ENCODE measurements at regions not wholly inside any gene's neighbourhood (a gene's known extent, or its start where the extent isn't known, plus 50 kb on each side); places are given as distances from the start of the nearest gene placed in this dataset.
A peak's percentile ranks its signal among the peaks of the same experiment; 100 is the strongest.

GRCh38 chr7:19508124-19508523 is 200.7 kb downstream of the POLR1F start:
- ChIA-PET CTCF (no interaction called here), POLR2A (no interaction called here)
- no peaks in the 10 kb centered on the region for H4K20me1 ChIP-seq (ENCODE audit: insufficient read depth)
- WGBS (ENCODE audit: low lambda C conversion rate), result 11% methylated on average over 2 of the region's 2 CpGs
- no peak overlapping the region for H3K4me3 ChIP-seq (ENCODE audit: low read depth in 2 of 2, low read length in 1 of 2)
- no peak for DNase-seq
- no peak overlapping the region for H2AFZ ChIP-seq (ENCODE audit: low read depth)
- TF ChIP-seq REST (IDR thresholded peaks at IDR 0.05; ENCODE audit: low read depth, low read length) (no peak), FOXJ3 (CRISPR knock-in tag; IDR thresholded peaks at IDR 0.05) (no peak), POLR2AphosphoS5 (IDR thresholded peaks at IDR 0.05; ENCODE audit: low read depth, low read length) (no peak), EP300 (IDR thresholded peaks at IDR 0.05; ENCODE audit: borderline replicate concordance in 1 of 2, low read depth in 1 of 2, low read length in 1 of 2) (no peak)
- H3K9me2 ChIP-seq, result 0 out of 2 replicates have a peak, but pooled peaks cover 4% of the 10 kb centered on the region
- no peak overlapping the region for H3K27ac ChIP-seq (ENCODE audit: low read depth in 2 of 2, low read length in 1 of 2)
- no peaks in the 10 kb centered on the region for H3K9me3 ChIP-seq
- no peaks in the 10 kb centered on the region for H3F3A ChIP-seq (replicated peaks; ENCODE audit: insufficient read depth)
- H3K4me1 ChIP-seq (ENCODE audit: control insufficient read depth in 1 of 2, insufficient read depth in 2 of 2, low read depth in 1 of 2, low read length in 1 of 2), result no peaks in the 10 kb centered on the region; a peak in 1 of 4 replicates
- H3K4me2 ChIP-seq, result no peak overlapping the region
- no peak overlapping the region for H3K9ac ChIP-seq
- no peaks in the 10 kb centered on the region for H3K36me3 ChIP-seq (replicated peaks in 1 of 2; ENCODE audit: control insufficient read depth in 1 of 2, insufficient read depth in 2 of 2, low read length in 1 of 2)
- H3K79me2 ChIP-seq (ENCODE audit: insufficient read depth), result no peaks in the 10 kb centered on the region
- H3K27me3 ChIP-seq (ENCODE audit: insufficient read depth), result 0 out of 2 replicates have a peak, but pooled peaks cover 11% of the 10 kb centered on the region

- Histone ChIP-seq H2AFZ (ENCODE audit: low read depth) (peak overlapping the region; percentile 77), H3K79me2 (ENCODE audit: insufficient read depth) (no peaks in the 10 kb centered on the region), H4K20me1 (ENCODE audit: insufficient read depth) (no peaks in the 10 kb centered on the region), H3K4me3 (ENCODE audit: low read depth in 2 of 2, low read length in 1 of 2) (no peak overlapping the region), H3K4me2 (no peak overlapping the region), H3K27ac (ENCODE audit: low read depth in 2 of 2, low read length in 1 of 2) (no peak overlapping the region), H3K9me2 (no peaks in the 10 kb centered on the region), H3K9me3 (no peaks in the 10 kb centered on the region), H3K4me1 (ENCODE audit: control insufficient read depth in 1 of 2, insufficient read depth in 2 of 2, low read depth in 1 of 2, low read length in 1 of 2) (no peaks in the 10 kb centered on the region), H3K9ac (no peak overlapping the region), H3K36me3 (replicated peaks in 1 of 2; ENCODE audit: control insufficient read depth in 1 of 2, insufficient read depth in 2 of 2, low read length in 1 of 2) (no peaks in the 10 kb centered on the region), H3F3A (replicated peaks; ENCODE audit: insufficient read depth) (no peaks in the 10 kb centered on the region), H3K27me3 (ENCODE audit: insufficient read depth) (no peaks in the 10 kb centered on the region)
- ChIA-PET CTCF (interaction anchor here (0.6 to 4.5 kb wide), 26 partner anchors 9 to 1278 kb away, joined by 3 to 45 read pairs (median 4); no protein-coding TSS in a partner anchor), POLR2A (no interaction called here)
- TF ChIP-seq CTCF (IDR thresholded peaks at IDR 0.05), result peak; percentile 88
- peak; percentile 64 for TF ChIP-seq RAD21 (IDR thresholded peaks at IDR 0.05; ENCODE audit: low read length)
- TF ChIP-seq GATA2 (CRISPR knock-in tag; IDR thresholded peaks at IDR 0.05), result no peak
- peak; percentile 42 for TF ChIP-seq SMC3 (IDR thresholded peaks at IDR 0.05; ENCODE audit: low read depth, low read length)
- TF ChIP-seq TAF1 (IDR thresholded peaks at IDR 0.05; ENCODE audit: borderline replicate concordance, low read depth, low read length), result no peak
- TF ChIP-seq RCOR1 (IDR thresholded peaks at IDR 0.05; ENCODE audit: low read length), result no peak
- TF ChIP-seq NRF1 (IDR thresholded peaks at IDR 0.05; ENCODE audit: low read depth, low read length), result no peak
- no peak for TF ChIP-seq ZBTB33 (IDR thresholded peaks at IDR 0.05; ENCODE audit: borderline replicate concordance, low read depth)
- TF ChIP-seq MXI1 (IDR thresholded peaks at IDR 0.05; ENCODE audit: low read depth, low read length), result no peak
- no peak for TF ChIP-seq IRF3 (IDR thresholded peaks at IDR 0.05; ENCODE audit: low read depth, low read length)
- TF ChIP-seq USF1 (IDR thresholded peaks at IDR 0.05; ENCODE audit: borderline replicate concordance, low read depth), result no peak
- no peak for TF ChIP-seq MEF2A (IDR thresholded peaks at IDR 0.05; ENCODE audit: borderline replicate concordance, low read depth)
- peak; percentile 27 for DNase-seq
- WGBS (ENCODE audit: low lambda C conversion rate), result 14% methylated on average over 7 of the region's 7 CpGs
Observed at GRCh38 chr7:19491821-19492452, 216.9 kb downstream of the POLR1F start.
